HG03378 (cell line): ENCODE measurements at regions not wholly inside any gene's neighbourhood (a gene's known extent, or its start where the extent isn't known, plus 50 kb on each side); places are given as distances from the start of the nearest gene placed in this dataset.
"Not testable (repeated sequence)": the region's sequence is repeated elsewhere in the genome, so short reads cannot be mapped to it uniquely, and the experiment has no call there.

Experiments used
- ATAC-seq: cut with Tn5 transposase; IDR thresholded peaks from one replicate; pipeline ENCODE4 v1.9.1; 2021; ENCODE audit warnings: mild to moderate bottlenecking, moderate library complexity; ENCODE audit not compliant: unreplicated experiment

- ATAC-seq: not testable (repeated sequence)
Measured at GRCh38 chr14:97068293-97068692, 271.1 kb downstream of the VRK1 start.

DNA sequence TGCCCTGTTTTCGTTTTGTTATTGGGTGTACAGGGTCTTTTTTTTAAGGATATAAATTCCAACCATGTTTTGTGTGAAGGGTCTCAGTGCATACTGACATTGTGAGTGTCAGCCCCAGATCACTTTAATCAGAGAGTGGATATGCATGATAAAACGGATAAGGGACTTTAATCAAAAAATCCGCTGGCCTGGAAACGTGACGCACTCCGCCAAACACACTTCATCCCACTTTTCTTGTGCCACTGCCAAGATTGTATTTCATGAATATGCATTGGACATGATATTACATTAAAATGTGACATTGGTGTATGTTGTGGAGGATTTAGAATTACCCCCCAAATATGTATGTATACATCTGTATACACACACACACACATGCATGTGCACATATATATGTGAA lies 273.1 kb downstream of the VRK1 start:
- ATAC-seq: no peak

GRCh38 chr14:97071177-97071576 lies 274.0 kb downstream of the VRK1 start:
- ATAC-seq: no peak

GRCh38 chr14:97073622-97074021 lies 276.4 kb downstream of the VRK1 start:
- no peak for ATAC-seq

GRCh38 chr14:97074456-97074855 lies 277.3 kb downstream of the VRK1 start:
- no peak for ATAC-seq

- peak; percentile 45 for ATAC-seq
Measured at GRCh38 chr14:97074856-97075255, 277.7 kb downstream of the VRK1 start.

- peak; percentile 83 for ATAC-seq
Measured at GRCh38 chr14:97077253-97077653, 280.1 kb downstream of the VRK1 start.

DNA sequence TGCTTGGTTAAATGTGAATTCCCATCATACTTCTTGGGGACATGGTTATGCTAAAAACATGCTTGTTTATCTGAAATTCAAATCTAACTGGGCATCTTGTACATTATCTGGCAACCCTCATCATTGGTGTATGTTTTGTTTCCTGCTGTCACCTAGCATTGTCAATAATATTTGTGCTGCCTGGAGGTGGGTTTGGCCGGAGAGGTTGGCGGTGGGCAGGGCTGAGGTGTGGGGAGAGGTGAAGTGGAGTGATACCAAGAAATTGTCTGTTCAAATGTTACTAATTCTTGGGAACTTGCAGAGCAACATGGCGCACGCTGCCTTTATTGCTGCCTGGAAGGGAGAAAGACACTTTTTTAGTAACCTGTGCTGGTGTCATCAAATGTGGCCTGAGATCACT lies 280.5 kb downstream of the VRK1 start:
- peak; percentile 12 for ATAC-seq

DNA sequence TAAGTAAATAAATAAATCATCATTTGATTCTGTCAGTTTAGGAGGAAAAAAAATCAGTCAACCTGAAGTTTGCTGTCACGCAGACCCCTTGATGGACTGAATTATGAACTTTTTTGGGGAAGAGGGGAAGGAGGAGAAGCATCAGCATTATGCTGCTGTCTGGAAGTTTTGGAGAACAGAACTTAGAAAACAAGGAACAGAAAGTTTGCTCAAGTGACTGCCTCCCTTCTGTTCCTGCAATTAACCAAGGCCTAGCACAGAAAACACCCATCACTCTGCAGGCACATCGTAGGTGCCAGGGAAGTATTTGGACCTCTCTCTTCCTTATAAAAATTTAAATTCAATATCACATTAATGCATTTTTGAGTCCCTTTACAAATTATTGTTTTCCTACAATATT lies 283.8 kb downstream of the VRK1 start:
- no peak for ATAC-seq

- no peak for ATAC-seq
Measured at GRCh38 chr14:97095269-97095668, 298.1 kb downstream of the VRK1 start.

DNA sequence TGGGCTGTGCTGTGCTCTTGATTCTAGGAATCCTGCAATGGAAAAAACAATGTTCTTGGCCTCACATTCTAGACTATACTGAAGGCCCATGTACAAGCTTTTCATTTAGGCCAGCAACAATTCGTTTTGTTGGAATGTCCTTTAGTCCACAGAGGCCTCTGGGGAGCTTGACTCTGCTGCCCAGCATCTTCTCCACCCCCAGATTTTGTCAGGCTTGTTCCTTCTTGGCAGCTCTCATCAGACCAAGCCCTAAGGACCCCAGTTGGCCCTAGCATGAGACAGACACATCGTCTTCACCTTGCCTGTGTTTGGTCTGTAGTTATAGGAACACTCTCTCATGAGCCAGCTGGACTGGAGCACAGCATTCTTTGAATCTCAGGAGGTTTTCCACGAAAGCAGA lies 300.1 kb downstream of the VRK1 start:
- no peak for ATAC-seq

GRCh38 chr14:97100306-97100705 lies 303.1 kb downstream of the VRK1 start:
- ATAC-seq: no peak

DNA sequence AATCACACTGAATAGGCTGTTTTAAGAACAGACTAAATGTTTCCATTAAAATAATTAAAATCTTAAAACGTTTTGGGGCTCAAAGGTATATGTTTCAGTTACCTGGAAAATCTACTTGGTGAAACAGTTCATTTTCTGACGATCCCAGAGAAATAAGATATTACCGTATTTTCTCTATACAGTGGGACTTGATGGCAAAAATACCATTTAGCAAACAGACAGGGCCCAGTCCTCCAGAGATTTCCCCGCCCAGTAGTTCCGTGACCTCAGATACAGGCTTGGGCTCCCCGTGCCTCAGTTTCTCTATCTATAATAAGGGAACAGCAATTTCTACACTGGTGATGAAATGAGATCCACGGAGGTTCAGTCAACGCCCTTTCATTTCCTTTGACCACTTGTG lies 304.4 kb downstream of the VRK1 start:
- ATAC-seq: no peak

DNA sequence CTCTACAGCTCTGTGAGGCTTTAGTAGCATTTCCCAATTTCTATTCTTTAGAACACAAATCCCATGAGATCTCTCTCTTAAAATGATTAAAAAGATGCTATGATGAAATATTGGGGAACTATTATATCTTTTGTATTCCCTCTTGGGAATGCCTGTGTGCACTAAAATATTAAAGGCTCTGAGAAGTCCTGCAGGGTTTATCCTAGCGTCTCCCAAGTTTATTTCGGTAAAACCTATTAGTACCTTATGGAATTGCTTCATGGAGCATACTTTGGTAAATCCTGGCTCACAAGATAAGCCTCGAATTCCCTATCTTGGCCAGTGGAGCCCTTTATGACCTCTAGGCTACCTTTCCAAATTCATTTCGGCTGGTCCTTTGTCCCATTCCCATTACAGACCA lies 306.8 kb downstream of the VRK1 start:
- no peak for ATAC-seq

GRCh38 chr14:97106166-97106565 lies 309.0 kb downstream of the VRK1 start:
- ATAC-seq: peak; percentile 62

DNA sequence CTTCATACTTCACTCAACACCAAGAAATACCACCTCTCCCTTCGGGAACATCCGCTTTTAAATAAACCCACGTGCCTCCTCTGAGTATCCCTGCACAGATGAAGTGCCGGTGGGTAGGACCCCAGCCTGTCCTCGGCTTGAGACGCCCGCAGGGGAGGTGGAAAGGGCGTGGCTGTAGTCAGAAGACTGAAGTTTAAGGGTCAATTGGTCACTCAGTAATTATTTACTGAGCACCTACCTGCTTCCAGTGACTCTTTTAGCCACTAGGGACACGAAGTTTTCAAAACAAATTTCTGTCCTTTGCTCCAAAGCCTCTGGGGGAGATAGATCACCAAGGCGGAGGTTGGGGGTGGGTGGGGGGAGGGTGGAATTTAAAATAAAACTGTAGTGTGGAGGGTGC lies 309.4 kb downstream of the VRK1 start:
- no peak for ATAC-seq

- ATAC-seq: no peak
Measured at GRCh38 chr14:97107080-97107479, 309.9 kb downstream of the VRK1 start.

DNA sequence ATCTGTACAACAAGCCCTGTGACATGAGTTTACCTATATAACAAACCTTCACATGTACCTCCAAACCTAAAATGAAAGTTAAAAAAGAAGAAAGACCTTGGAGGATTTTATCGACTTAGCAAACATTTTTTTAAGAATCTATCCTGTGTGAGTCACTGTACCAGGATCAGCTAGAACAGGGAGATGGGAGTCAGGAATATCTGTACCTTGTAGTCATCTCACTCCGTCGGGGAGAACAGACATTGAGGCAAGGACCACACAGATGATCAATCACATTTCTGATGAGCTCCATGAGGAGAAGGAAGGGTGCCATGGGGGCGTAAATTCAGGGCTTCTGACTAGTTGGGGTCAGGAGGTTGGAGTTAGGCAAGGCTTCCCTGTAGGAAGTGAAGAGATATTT lies 310.6 kb downstream of the VRK1 start:
- ATAC-seq: no peak

- no peak for ATAC-seq
Measured at GRCh38 chr14:97109234-97109633, 312.1 kb downstream of the VRK1 start.

DNA sequence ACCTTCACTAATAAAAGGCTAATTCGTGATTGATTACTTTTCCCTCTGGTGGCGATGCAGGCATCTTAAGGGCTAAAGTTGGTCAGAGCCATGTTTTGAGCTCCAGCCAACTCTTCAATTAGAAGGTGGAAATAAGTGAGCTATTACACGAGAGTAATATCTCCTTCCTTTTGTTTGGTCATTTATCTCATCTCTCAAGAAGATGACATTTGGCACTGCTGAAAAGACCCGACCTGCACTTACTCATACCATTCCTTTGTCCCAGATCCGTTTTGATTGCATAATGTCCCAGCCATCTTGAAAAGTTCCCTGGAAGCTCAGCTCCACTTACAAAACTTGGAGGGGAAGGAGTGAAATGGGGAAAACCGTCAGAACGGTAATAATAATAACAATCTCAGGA lies 316.2 kb downstream of the VRK1 start:
- ATAC-seq: no peak

GRCh38 chr14:97116546-97116945 lies 319.4 kb downstream of the VRK1 start:
- no peak for ATAC-seq

DNA sequence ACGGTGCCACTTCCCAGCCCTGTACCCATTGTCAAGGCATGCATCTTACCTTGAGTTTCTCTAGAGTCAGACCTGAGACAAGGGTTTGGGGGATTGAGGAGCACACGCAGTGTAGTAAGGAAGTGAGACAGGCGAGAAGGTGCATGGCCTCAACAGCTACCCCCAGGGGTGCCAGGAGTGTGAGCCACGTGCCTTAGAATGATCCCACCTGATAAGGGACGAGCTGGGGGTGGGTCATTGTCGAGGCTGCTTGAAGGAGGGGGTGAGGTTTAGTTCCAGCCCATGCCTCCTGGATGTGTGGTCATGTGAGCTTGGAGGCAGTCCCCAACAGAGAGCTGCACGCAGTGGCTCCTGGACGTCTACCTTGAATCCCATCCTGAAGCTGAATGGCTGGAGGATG lies 320.5 kb downstream of the VRK1 start:
- ATAC-seq: no peak

DNA sequence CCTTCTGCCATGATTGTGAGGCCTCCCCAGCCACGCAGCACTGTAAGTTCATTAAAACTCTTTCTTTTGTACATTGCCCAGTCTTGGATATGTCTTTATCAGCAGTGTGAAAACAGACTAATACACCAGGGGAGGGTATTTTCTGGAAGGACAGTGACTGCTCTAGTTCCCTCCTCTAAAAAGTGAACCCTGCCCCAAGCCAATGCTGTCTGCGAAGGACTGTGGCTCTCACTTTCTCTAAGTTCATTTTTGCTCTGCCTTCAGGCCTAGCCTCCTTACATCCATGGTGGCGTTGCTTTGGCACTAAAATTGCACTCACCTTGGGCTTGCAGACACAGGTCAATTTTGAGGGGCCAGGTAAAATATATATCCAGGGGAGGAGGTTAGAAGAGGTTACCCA lies 323.0 kb downstream of the VRK1 start:
- no peak for ATAC-seq

DNA sequence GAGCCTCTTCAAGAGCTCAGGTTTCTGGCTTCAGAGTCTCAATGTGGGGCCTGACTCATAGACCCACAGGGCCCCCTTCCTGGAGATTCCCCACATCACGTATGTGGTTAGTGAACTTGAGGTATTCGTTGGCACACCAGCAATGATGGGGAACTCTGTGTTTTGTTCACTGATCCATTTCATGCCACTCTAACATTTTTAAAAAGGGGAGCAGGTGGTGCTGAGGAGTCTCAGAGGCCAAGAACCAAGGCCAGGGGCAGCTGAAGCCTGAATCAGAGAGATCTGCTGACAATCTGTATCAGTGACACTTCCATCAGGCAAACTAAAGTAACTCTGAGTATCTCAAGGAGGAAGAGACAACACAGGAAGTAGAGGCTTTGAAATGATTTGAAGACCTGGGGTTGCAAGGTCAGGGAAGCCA lies 323.4 kb downstream of the VRK1 start:
- ATAC-seq: peak; percentile 83
